ENCODE measurements at regions not wholly inside any gene's neighbourhood (a gene's known extent, or its start where the extent isn't known, plus 50 kb on each side); places are given as distances from the start of the nearest gene placed in this dataset.

- no peak for ATAC-seq
Measured at GRCh38 chr10:57260175-57260574, 899.1 kb upstream of the ZWINT start.

GRCh38 chr10:57249615-57250281 lies 888.7 kb upstream of the ZWINT start:
- TF ChIP-seq TSHZ2 (CRISPR knock-in tag; IDR thresholded peaks at IDR 0.05), result no peak
- no peak for TF ChIP-seq BACH2 (CRISPR knock-in tag; IDR thresholded peaks at IDR 0.05; ENCODE audit: borderline replicate concordance)
- TF ChIP-seq ZNF70 (CRISPR knock-in tag; IDR thresholded peaks at IDR 0.05), result no peak
- TF ChIP-seq RARB (CRISPR knock-in tag; IDR thresholded peaks at IDR 0.05), result no peak
- no peak for ATAC-seq

More at GRCh38 chr10:57260175-57260574, 899.1 kb upstream of the ZWINT start:
- TF ChIP-seq CREB5 (CRISPR knock-in tag; IDR thresholded peaks at IDR 0.05; ENCODE audit: low read depth), result no peak
- no peak for TF ChIP-seq TSHZ2 (CRISPR knock-in tag; IDR thresholded peaks at IDR 0.05)
- TF ChIP-seq BACH2 (CRISPR knock-in tag; IDR thresholded peaks at IDR 0.05; ENCODE audit: borderline replicate concordance), result no peak
- TF ChIP-seq CSRNP3 (CRISPR knock-in tag; IDR thresholded peaks at IDR 0.05), result no peak
- TF ChIP-seq ZFP30 (CRISPR knock-in tag; IDR thresholded peaks at IDR 0.05), result no peak
- TF ChIP-seq CSDC2 (CRISPR knock-in tag; IDR thresholded peaks at IDR 0.05), result no peak
- no peak for TF ChIP-seq ZNF565 (CRISPR knock-in tag; conservative IDR thresholded peaks at IDR 0.05; ENCODE audit: low read depth)
- TF ChIP-seq TOX (CRISPR knock-in tag; IDR thresholded peaks at IDR 0.05; ENCODE audit: borderline replicate concordance), result no peak
- no peak for TF ChIP-seq TCF4 (CRISPR knock-in tag; IDR thresholded peaks at IDR 0.05; ENCODE audit: borderline replicate concordance)
- no peak for TF ChIP-seq ESRRG (CRISPR knock-in tag; IDR thresholded peaks at IDR 0.05)
- TF ChIP-seq ZFP3 (CRISPR knock-in tag; IDR thresholded peaks at IDR 0.05), result no peak
- TF ChIP-seq SNAI2 (CRISPR knock-in tag; IDR thresholded peaks at IDR 0.05), result no peak
- no peak for TF ChIP-seq ZNF70 (CRISPR knock-in tag; IDR thresholded peaks at IDR 0.05)
- TF ChIP-seq RARB (CRISPR knock-in tag; IDR thresholded peaks at IDR 0.05), result no peak
- no peak for TF ChIP-seq POU6F1 (CRISPR knock-in tag; IDR thresholded peaks at IDR 0.05; ENCODE audit: borderline replicate concordance, low read depth)

GRCh38 chr10:57247271-57247670 lies 886.2 kb upstream of the ZWINT start:
- no peak for TF ChIP-seq CSDC2 (CRISPR knock-in tag; IDR thresholded peaks at IDR 0.05)
- ATAC-seq, result no peak

- ATAC-seq, result no peak
- no peak for TF ChIP-seq ZFP30 (CRISPR knock-in tag; IDR thresholded peaks at IDR 0.05)
- TF ChIP-seq PATZ1 (CRISPR knock-in tag; IDR thresholded peaks at IDR 0.05; ENCODE audit: borderline replicate concordance), result no peak
- TF ChIP-seq ARNTL (CRISPR knock-in tag; IDR thresholded peaks at IDR 0.05; ENCODE audit: borderline replicate concordance, low read depth), result no peak
- TF ChIP-seq TOX (CRISPR knock-in tag; IDR thresholded peaks at IDR 0.05; ENCODE audit: borderline replicate concordance), result no peak
- no peak for TF ChIP-seq GLIS3 (CRISPR knock-in tag; IDR thresholded peaks at IDR 0.05)
- TF ChIP-seq ZNF70 (CRISPR knock-in tag; IDR thresholded peaks at IDR 0.05), result no peak
- TF ChIP-seq CSDC2 (CRISPR knock-in tag; IDR thresholded peaks at IDR 0.05), result no peak
- TF ChIP-seq ZNF565 (CRISPR knock-in tag; conservative IDR thresholded peaks at IDR 0.05; ENCODE audit: low read depth), result no peak
- no peak for TF ChIP-seq ZC3H10 (CRISPR knock-in tag; IDR thresholded peaks at IDR 0.05)
- TF ChIP-seq PPARA (CRISPR knock-in tag; IDR thresholded peaks at IDR 0.05; ENCODE audit: borderline replicate concordance), result no peak
- no peak for TF ChIP-seq RARB (CRISPR knock-in tag; IDR thresholded peaks at IDR 0.05)
- TF ChIP-seq POU6F1 (CRISPR knock-in tag; IDR thresholded peaks at IDR 0.05; ENCODE audit: borderline replicate concordance, low read depth), result no peak
- no peak for TF ChIP-seq ZNF8 (CRISPR knock-in tag; IDR thresholded peaks at IDR 0.05)
- no peak for TF ChIP-seq ISL1 (CRISPR knock-in tag; IDR thresholded peaks at IDR 0.05)
Measured at GRCh38 chr10:57225920-57226319, 864.9 kb upstream of the ZWINT start.
